ENCODE measurements at regions not wholly inside any gene's neighbourhood (a gene's known extent, or its start where the extent isn't known, plus 50 kb on each side); places are given as distances from the start of the nearest gene placed in this dataset.
"Not testable (repeated sequence)": the region's sequence is repeated elsewhere in the genome, so short reads cannot be mapped to it uniquely, and the experiment has no call there.

- DNase-seq = no peak
Observed at GRCh38 chr17:51347851-51348584, 87.7 kb downstream of the UTP18 start.

GRCh38 chr17:51351080-51351479, 90.7 kb downstream of the UTP18 start:
- no peak for DNase-seq

GRCh38 chr17:51351890-51352289, 91.5 kb downstream of the UTP18 start:
- no peak for DNase-seq

- no peak for DNase-seq
Observed at GRCh38 chr17:51352798-51353197, 92.5 kb downstream of the UTP18 start.

- DNase-seq = no peak
Observed at GRCh38 chr17:51353296-51353695, 93.0 kb downstream of the UTP18 start.

GRCh38 chr17:51354936-51355335, 94.6 kb downstream of the UTP18 start:
- peak; percentile 79 for DNase-seq

- DNase-seq = peak; percentile 66
Observed at GRCh38 chr17:51355441-51356410, 95.4 kb downstream of the UTP18 start.

GRCh38 chr17:51359055-51359454, 98.7 kb downstream of the UTP18 start:
- no peak for DNase-seq

- no peak for DNase-seq
Observed at GRCh38 chr17:51362811-51363585, 102.7 kb downstream of the UTP18 start.

- DNase-seq = no peak
Observed at GRCh38 chr17:51365090-51365489, 104.7 kb downstream of the UTP18 start.

GRCh38 chr17:51366866-51367265, 106.5 kb downstream of the UTP18 start:
- no peak for DNase-seq

GRCh38 chr17:51367836-51368235, 107.5 kb downstream of the UTP18 start:
- not testable (repeated sequence) for DNase-seq

GRCh38 chr17:51371732-51372151, 111.4 kb downstream of the UTP18 start:
- DNase-seq = peak; percentile 56

- DNase-seq = no peak
Observed at GRCh38 chr17:51372345-51373004, 112.1 kb downstream of the UTP18 start.

GRCh38 chr17:51373489-51374152, 113.3 kb downstream of the UTP18 start:
- no peak for DNase-seq

- no peak for DNase-seq
Observed at GRCh38 chr17:51374209-51374608, 113.9 kb downstream of the UTP18 start.

GRCh38 chr17:51375771-51376170, 115.4 kb downstream of the UTP18 start:
- DNase-seq = no peak

GRCh38 chr17:51376739-51377138, 116.4 kb downstream of the UTP18 start:
- no peak for DNase-seq

- DNase-seq = no peak
Observed at GRCh38 chr17:51381262-51381661, 120.9 kb downstream of the UTP18 start.

- no peak for DNase-seq
Observed at GRCh38 chr17:51385208-51385607, 124.9 kb downstream of the UTP18 start.

- DNase-seq = no peak
Observed at GRCh38 chr17:51387582-51387981, 127.2 kb downstream of the UTP18 start.

GRCh38 chr17:51387986-51388385, 127.6 kb downstream of the UTP18 start:
- no peak for DNase-seq
